ENCODE measurements at regions not wholly inside any gene's neighbourhood (a gene's known extent, or its start where the extent isn't known, plus 50 kb on each side); places are given as distances from the start of the nearest gene placed in this dataset.

DNA sequence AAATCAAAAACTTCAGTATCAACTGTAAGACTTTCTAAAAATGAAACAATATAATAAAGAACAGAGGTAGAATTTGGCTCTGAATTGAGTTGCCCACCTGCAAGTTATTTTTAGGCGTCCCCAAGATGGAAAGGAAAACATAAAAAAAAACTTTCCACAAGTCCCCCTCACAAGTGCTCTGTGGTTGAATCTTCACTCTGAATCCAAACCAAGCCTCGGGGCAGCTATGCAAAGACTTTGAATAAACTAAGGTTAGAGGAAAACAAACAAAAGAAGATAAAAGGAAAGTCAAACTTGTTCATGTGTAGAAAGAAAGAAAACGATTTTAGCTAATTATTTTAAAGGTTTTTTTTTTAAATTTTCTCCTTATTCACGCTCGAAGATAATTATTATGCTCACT lies 372.4 kb upstream of the SLIT2 start:
- DNase-seq = no peak

DNA sequence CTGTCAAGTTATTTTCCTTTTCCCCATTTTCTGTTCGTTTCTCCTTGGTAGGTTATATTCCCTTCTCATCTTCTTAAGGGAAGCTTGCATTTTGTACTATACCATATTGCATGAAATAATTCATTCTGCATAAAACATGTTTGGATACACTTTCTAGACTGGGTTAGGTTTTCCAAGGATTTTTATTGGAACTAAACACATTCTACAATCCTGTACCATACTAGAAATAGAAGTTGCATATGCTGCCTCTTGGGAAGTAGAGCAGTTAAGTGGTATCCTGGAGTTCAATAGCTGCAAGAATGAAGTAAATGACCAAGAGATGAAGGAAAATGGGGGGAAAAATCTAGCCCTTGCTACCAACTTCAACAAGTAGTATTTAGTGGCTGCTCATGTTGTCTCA lies 393.7 kb upstream of the SLIT2 start:
- no peak for DNase-seq

DNA sequence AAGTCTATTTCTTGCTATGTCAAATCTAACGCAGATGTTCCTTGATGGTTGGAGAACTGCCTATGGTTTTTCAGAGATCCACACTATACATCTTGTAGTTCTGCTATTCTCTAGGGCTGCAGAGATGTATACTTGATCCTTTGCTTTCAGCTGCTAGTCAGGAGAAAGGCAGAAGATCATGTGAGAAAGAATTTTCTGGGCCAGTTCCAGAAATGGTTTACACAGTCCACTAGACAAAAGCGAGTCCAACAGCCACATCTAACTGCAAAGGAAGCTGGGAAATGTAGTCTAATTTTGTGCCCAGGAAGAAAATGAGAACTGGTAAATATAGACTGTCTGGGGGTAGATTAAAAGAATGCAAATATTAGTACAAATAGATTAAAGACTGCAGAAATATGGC lies 394.3 kb upstream of the SLIT2 start:
- DNase-seq = no peak

DNA sequence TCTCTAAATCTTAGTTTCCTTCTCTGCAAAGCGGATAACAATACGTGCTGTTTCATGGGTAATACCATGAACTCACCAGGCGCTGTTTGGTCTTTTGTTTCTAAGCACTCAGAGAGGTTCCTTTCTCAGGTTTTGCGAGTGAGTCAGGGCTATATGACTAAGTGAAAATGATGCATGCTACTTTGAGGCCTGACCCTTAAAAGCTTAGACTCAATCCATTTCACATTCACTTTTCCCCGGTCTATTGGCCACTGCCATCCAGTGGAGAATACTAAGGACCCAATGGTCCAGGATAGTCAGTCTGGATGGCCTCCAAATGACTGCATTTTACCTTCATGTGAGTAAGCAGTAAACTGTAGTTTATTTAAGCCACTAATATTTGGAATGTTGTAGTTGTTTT lies 400.8 kb upstream of the SLIT2 start:
- DNase-seq = no peak

DNA sequence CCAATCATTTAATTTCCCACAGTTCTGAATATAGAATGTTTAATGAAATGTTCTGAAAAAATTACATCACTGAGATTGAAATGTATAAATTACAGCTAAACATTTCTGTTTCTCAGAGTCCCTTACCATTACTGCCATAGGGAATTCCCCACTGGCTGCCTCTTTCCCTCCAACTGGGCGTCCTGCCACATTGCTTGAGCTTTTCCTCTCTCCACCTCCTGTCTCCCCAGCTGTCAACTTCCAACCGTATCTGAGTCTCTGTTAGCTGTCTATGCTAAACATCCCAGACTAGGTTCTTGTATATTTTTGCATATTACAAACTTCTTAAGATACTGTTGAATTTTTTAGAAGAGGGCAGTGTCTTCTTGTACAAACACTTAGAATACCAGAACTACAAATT lies 407.3 kb upstream of the SLIT2 start:
- no peak for DNase-seq

DNA sequence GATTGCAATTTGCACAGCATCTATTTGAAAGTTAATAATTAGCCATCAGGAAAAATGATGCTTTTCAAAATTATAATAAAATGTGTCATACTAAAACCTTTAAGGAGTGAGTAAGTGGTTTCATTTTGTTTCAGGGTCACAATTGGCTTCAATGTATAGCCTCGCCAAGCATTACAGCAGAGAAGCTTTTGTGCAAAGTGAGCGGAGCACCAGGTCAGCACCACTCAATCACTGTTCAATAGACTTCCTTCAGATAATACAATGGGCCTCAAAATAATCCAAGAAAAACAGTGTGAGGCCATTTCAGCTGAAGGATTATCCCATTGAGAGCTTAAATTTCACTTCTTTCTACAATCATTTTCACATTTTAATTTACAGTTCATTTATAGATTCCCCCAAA lies 409.2 kb upstream of the SLIT2 start:
- no peak for DNase-seq

DNA sequence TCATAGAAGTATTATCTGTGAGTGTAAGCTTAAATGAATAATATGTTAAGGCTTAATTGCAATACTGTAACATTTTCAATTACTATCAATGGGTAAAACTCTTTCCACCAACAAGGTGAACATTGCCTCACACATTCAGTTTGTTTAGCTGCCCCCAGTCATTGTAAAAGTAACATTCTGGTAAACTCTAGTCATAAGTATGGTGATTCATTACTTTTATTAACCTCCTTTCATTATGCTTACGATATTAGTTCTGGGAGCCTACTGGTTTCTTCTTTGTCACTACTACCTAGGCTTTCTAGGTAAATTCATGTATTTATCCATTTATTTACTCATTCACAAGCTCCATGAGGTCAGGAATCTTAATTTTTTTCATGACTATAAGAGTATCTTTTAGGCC lies 412.8 kb upstream of the SLIT2 start:
- DNase-seq = no peak

DNA sequence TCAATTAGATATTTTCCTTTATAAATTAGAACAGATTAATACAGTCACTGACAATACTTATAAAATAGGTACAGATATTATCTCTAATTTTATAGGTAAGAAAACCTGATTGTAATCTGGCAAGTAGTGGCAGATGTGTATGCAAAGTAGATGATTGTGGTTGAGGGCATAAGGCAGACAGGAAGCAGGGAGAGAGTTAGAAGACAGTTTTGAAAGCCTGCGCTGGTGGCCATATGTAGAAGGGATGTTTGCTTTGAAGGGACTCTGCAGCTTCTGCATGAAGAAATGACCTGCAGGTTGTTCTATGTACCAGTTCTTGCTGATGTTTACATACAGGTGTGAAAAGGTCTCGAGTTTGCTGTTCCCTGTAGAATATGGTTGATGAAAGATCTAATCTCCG lies 416.3 kb upstream of the SLIT2 start:
- no peak for DNase-seq

DNA sequence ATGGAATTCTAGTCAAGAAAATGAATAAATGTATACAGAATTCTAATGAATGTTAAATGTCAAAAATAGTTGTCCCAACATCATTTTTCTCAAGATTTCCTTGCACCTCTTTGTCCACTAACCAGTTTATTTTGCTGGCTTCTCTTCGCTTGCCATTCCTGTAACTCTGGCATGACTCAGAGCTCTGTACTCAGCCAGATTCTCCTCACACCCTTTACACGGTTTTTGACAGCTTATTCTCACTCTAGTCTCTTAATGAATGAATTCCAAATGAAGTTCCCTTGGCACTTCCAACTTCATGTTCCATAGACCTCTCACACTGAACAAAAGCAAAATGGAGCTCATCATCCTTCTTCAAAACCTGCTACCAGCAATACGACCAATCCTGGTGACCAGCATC lies 419.3 kb upstream of the SLIT2 start:
- DNase-seq = no peak

DNA sequence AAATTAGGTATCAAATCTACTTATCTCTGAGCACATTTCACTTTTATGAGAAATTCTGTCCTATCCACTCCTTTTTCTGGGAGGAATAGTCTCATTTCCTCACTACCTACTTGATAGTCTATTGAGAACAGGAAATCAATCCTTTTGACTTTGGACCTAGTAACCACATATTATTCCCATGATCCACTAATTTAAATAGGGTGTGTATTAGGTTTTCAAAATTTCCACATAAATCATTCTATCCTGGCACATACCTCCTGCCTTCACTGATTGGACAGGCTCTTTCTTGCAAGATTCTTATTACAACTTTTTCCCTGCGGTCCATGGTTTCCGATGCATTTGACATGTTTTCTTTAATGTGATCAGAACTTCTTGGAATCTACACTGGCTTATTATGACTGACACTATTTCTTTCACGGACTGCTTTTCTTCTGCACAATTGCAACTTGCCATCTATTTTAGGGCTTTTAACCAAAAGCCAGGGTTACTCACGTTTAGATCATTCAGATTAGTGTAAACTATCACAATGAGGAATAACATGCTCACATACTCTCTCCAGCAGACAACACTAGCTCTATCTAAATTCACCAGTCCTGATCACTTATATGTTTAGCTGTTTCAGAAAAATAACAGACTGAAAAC lies 419.9 kb upstream of the SLIT2 start:
- no peak for DNase-seq

DNA sequence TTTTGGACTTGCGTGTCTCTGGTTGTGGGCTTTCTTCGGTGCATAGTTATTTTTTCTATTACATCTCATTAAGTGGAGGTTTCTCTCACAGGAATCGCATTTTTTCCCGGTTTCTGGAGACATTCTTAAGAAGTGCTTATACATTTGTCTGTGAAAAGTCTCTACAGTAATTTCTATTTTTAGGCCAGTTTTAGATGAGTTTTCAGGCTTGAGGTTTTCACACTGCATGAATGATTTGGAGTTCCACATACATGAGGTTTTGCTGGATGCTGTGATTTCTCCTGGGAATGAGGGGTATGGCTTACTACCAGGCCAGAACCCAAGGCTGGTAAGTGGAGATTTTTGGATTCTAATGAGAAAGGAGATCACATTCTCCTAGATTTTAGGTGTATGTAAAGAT lies 422.6 kb upstream of the SLIT2 start:
- no peak for DNase-seq

DNA sequence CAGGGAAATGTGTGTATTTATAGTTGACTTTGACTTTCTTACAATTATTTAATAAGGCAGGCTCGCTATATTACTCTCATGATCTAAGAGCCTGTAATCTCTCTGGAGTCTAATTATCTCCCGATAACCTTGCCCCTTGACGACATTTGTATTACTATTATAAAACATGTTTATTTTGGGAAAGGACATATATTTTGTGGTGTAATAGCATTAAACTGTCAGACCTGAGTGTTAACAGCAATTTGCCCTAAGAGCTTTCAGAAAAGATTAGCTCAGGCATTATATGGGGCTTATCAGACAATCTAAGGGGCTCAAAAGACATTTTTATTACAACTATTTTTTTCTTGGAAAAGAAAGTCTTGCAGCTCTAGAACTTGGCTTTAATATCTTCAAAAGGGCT lies 427.9 kb upstream of the SLIT2 start:
- no peak for DNase-seq

DNA sequence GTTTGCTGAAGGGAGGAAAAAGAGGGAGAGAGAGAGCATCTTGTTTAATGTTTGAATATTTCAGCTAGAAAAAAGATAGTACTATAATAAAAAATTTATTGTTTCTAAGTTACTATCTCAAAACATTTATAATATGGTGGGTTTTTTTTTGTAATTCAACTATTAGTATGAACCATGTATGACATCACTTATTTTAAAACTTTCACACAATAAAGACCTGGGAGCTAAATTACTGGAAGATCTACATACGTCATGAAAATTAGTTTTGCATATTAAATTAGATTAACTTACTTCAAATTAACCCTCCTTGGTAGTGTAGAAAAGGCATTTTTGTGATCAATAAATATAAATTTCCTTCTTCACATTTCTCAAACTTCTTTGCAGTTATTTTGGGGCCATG lies 432.0 kb upstream of the SLIT2 start:
- DNase-seq = no peak

DNA sequence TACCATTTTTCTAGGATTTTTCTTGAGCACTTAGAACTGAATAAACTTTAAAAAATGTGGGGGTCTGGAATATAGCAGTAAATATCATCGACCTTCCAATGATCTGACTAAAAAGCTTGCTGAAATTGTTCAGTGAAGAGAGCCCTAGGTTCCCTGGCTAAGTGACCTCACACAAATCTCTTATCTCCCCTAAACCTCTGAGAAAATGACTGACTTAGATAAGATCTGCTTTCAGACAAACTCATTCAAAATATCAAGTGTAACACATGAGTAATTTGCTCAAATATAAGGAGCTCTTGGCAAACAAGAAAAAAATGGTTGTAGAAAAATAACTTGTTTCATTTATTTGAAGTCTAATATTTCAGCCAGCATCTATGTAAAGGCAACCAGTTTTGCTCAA lies 441.7 kb upstream of the SLIT2 start:
- DNase-seq = no peak

DNA sequence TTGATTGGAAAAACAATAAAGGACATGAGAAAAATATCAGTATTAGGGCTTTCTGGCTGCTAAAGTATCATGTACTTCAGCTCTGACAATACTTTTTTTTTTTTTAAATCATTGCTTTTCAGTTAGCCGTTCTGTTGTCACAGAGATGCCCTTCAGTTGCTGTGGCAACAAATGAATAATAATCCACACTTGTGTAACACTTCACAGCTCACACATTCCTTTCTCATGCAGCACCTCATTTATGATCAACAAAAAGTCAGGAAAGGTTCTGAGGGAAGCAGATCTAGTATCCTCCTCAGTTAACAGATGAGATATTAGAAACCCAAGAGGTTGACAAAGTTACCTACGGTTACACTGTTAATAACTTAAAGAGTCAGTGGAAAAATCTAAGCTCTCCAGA lies 444.2 kb upstream of the SLIT2 start:
- DNase-seq = no peak

DNA sequence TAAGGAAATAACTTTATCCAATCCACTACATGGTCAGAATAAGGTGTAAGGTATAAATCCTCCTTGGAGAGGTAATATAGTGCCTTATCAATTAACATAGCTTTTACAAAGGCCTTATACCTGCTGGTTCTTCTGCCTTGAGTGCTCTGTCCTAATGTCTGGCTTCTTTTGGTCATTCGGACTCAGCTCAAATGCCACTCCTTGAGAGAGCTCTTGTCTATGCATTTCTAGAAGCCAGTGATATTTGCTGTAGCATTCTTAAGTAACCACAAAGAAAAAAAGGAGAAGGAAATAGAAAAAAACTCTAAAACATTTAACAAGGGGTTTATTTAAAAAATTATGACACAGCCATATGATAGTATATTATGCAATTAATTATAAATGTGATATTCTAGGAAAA lies 444.8 kb upstream of the SLIT2 start:
- no peak for DNase-seq

DNA sequence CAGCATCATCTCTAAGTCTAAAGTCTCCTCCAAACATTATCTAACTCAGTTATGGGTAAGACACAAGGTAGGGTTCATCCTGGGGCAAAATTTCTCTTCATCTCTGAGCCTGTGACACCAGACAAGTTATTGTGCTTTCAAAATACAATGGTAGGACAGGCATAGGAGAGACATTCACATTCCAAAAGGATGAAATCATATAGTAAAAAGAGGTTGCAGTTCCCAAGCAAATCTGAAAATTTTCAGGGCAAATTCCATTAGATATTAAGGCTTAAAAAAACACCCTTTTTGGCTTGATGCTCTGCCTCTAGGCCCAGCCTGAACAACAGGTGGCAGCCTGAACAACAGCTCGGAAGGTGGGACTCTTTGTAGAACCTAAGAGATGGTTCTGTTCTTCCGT lies 448.3 kb upstream of the SLIT2 start:
- no peak for DNase-seq

DNA sequence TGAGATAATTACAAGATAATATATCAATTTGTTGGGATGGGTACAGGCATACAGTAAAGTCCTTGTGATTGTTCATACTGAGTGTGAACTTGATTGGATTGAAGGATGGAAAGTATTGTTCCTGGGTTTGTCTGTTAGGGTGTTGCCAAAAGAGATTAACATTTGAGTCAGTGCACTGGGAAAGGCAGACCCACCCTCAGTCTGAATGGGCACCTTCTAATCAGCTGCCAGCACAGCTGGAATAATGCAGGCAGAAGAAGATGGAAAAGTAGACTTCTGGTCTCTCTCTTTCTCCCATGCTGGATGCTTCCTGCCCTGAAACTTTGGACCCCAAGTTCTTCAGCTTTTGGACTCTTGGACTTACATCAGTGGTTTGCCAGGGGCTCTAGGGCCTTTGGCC lies 457.9 kb upstream of the SLIT2 start:
- no peak for DNase-seq

DNA sequence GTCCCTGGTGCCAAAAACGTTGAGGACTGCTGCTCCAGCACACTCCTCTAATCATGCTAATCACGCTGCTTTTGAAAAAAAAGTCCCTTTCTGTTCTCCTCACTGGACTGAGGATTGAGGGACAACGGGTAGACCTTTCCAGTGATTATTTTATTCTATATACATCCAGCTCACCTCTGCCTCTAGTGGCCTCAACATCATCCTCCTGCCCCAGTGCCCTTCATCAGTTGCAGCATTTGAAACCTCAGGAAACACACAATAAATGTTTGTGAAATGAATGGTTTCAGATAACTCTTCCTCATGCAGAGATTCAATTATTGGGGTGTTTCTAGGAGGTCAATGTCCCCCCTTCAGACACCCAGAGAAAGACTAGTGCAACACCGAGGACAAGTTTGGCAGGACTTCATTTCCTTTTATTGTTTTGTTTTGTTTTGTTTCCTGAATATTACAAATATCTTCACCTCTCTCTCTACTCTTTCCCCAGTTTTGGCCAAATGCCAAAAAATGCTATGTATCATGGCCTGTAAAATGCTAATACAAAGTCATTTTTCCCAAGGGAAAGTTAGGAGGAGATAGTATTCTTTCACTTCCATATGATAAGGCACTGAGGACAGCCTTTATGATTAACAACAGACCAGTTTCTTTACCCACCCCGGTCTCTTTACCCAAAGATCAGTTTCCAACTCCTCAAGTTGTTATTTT lies 460.1 kb upstream of the SLIT2 start:
- DNase-seq = no peak

DNA sequence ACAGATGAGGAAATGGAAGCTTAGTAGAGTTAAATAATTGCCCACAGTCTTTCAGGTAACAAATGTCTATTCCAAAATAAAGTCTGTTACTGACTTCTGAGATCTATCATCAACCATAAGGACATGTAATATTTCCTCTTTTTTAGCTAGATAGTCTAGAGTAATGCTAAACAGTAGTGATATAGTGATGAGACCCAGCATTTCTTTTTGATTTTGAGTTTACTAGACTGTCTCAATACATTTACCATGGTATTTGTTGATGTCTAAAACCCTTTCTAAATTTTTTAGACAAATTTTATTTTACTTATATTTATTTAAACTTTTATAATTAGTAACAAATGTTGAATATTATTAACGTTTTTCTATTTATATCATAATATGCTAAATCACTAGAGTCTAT lies 465.1 kb upstream of the SLIT2 start:
- no peak for DNase-seq

DNA sequence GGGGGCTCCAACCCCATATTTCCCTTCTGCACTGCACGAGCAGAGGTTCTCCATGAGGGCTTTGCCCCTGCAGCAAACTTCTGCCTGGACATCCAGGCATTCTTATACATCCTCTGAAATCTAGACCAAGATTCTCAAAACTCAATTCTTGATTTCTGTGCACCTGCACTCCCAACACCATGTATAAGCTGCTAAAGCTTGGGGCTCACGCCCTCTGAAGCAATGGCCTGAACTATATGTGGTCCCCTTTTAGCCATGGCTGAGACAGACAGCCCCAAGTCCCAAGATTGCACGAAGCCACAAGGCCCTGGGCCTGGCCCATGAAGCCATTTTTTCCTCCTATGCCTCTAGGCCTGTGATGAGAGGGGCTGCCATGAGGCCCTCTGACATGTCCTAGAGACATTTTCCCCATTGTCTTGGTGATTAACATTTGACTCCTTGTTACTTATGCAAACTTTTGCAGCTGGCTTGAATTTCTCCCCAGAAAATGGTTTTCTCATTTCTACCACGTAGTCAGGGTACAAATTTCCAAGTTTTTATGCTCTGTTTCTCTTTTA lies 468.0 kb upstream of the SLIT2 start:
- no peak for DNase-seq

DNA sequence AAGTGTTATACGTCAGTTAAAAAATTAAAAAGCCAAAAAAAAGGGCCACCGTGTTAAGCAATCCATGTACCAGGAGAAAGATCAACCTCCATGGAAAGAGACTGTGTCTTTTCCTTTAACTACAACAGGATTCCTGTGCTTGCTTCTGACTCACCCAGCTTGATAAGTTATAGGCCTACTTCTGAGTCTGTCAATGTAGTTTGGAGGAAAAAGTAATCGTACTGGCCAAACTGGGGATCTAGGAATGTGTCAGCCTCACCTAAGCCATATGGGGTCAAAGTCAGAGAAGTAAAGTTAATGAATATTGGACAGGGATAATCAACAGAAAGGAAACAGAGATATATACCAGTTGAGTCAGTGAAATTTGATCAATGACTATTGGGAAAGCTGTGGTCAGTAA lies 470.8 kb upstream of the SLIT2 start:
- DNase-seq = no peak

DNA sequence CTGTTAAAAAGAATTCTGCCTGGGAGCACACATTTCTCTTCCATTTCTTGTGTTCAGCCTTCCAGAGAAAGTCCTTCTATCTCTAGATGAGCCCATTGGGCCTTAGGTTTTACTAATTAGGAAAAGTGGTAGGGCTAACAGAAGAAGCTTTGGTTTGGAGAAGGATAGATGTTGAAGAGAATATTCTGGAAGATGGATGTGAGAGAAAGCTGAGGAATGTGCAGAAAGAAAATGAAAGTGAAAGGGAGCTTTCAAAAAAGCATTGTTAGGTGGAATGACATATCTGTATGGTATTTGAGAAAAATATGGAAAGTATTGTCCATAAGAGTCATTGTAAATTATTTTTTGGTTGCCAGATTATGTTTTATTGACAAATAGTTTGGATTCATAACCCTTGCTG lies 474.8 kb upstream of the SLIT2 start:
- DNase-seq = no peak

DNA sequence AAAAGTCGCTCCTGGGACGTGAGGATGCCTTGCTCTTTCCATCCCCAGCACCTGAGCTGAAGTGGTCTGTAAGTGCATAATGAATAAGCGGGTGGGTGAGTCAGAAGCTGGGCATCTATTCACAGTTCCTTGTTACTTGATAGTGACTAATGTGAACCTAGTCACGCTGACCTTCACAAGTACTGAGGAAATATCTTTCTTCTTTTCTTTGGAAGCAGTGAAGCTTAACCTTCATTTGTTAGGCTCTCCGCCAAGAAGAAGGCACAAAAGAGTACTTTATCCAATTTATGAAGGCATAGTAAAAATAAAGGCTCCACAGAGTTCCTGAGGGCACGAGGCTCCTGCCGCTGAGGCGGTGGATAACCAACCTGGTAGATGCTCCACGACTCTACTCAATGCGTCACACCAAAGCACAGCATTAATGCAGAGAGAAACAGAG lies 475.7 kb upstream of the SLIT2 start:
- DNase-seq = no peak

DNA sequence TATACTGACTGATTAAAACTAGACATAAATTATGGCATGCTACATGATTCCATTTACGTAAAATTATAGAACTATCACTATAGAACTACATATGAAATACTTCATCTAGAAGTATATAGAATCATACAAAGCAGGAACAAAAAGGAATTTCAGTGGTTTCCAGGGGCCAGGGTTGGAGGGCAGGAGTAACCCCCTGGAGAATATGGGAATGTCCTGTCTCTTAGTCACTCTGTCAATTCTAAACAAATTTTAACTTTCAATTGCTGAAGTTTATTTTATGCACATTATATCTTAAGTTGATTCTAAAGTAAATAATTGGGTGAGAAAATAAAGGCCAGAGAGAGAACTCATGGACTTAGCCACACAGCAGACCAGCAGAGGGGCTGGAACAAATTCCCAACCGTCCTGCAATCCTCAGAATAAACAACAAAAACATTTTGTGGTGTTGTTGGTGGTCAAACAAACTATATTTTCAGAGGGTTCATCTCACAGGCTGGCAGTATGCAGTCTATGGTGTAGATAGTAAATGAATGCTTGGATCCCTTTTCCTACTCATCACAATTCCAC lies 476.9 kb upstream of the SLIT2 start:
- DNase-seq = no peak
